Smooth muscle cell (in vitro differentiated cells): ENCODE measurements at regions not wholly inside any gene's neighbourhood (a gene's known extent, or its start where the extent isn't known, plus 50 kb on each side); places are given as distances from the start of the nearest gene placed in this dataset.

Experiments used
- DNase-seq: peaks from one replicate; lab custom pipeline; 2025; ENCODE audit not compliant: unreplicated experiment; lab: John Stamatoyannopoulos, UW
- H2AFZ ChIP-seq: fragments of 200-600 bp; sonication (generic); 2 replicates; pipeline ENCODE4 v1.6.0; 2016; ENCODE audit warnings: antibody characterized with exemption, low read depth, mild to moderate bottlenecking
- H3F3A ChIP-seq: fragments of 200-600 bp; sonication (generic); 2 replicates; pipeline ENCODE4 v1.6.0; 2017; ENCODE audit warnings: antibody characterized with exemption, low read depth
- H3K27ac ChIP-seq: fragments of 200-600 bp; sonication (generic); 2 replicates; pipeline ENCODE4 v1.5.1; 2016; ENCODE audit warnings: low read depth, mild to moderate bottlenecking
- H3K27me3 ChIP-seq: fragments of 200-600 bp; sonication (generic); 2 replicates; pipeline ENCODE4 v1.6.1; 2016; ENCODE audit warnings: low read depth, mild to moderate bottlenecking
- H3K36me3 ChIP-seq: fragments of 200-600 bp; sonication (generic); 2 replicates; pipeline ENCODE4 v1.5.1; 2016; ENCODE audit warnings: low read depth
- H3K4me1 ChIP-seq: fragments of 200-600 bp; sonication (generic); 2 replicates; pipeline ENCODE4 v1.5.1; 2016; ENCODE audit warnings: low read depth
- H3K4me2 ChIP-seq: fragments of 200-600 bp; sonication (generic); 2 replicates; pipeline ENCODE4 v1.6.0; 2016; ENCODE audit warnings: mild to moderate bottlenecking
- H3K4me3 ChIP-seq: fragments of 200-600 bp; sonication (generic); 2 replicates; pipeline ENCODE4 v1.5.1; 2016; ENCODE audit warnings: mild to moderate bottlenecking
- H3K79me2 ChIP-seq: fragments of 200-600 bp; sonication (generic); 2 replicates; pipeline ENCODE4 v1.6.0; 2016; ENCODE audit warnings: low read depth, mild to moderate bottlenecking
- H3K9ac ChIP-seq: fragments of 200-600 bp; sonication (generic); 2 replicates; pipeline ENCODE4 v1.6.0; 2016; ENCODE audit warnings: low read depth
- H3K9me3 ChIP-seq: fragments of 200-600 bp; sonication (generic); replicated peaks from 2 replicates; pipeline ENCODE4 v1.5.1; 2016; ENCODE audit warnings: low read depth
- H4K20me1 ChIP-seq: fragments of 200-600 bp; sonication (generic); 2 replicates; pipeline ENCODE4 v1.6.0; 2016; ENCODE audit warnings: low read depth
- CTCF ChIP-seq: fragments of 200-600 bp; sonication (generic); IDR thresholded peaks from 2 replicates; pipeline ENCODE4 v1.5.1; 2017; ENCODE audit warnings: borderline replicate concordance, mild to moderate bottlenecking, antibody characterized with exemption; ENCODE audit not compliant: insufficient read depth, poor library complexity, severe bottlenecking
- WGBS: methylation state at CpG from one replicate; pipeline ENCODE4 v1.1.7; 2016; ENCODE audit warnings: low lambda C conversion rate; 5-methylcytosine and 5-hydroxymethylcytosine counted together

DNA sequence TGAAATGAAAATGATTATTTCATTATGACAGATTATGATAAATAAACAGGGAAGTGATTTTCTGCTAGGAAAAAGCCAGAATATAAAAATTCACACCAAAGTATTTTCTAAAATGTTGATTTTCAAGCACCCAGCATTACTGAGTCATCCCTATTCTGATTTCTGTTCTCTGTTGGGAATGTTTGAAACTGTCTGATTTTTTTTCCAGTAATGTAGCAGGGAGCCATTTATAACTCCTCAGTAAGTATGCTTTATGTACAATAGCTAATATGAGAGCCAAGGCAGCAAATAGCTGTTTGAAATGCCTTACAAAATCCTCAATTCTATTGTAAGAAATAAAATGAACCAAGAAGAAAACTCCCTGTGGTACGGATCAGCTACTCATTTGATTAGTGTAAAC lies 471.7 kb upstream of the TYRP1 start:
- no peak for DNase-seq
- H3K9me3 ChIP-seq = no peaks in the 10 kb centered on the region
- H3K36me3 ChIP-seq = no peaks in the 10 kb centered on the region
- no peak overlapping the region for H3K4me3 ChIP-seq
- H3K27ac ChIP-seq = no peak overlapping the region
- no peak overlapping the region for H3K9ac ChIP-seq
- no peak for TF ChIP-seq CTCF
- no peaks in the 10 kb centered on the region for H3K27me3 ChIP-seq
- H3F3A ChIP-seq = no peaks in the 10 kb centered on the region
- no peaks in the 10 kb centered on the region for H3K4me1 ChIP-seq
- H3K79me2 ChIP-seq = no peaks in the 10 kb centered on the region
- H2AFZ ChIP-seq = peak overlapping the region; percentile 20
- H3K4me2 ChIP-seq = no peak overlapping the region
- 51% methylated on average over 1 of the region's 1 CpG for WGBS
- H4K20me1 ChIP-seq = no peaks in the 10 kb centered on the region

DNA sequence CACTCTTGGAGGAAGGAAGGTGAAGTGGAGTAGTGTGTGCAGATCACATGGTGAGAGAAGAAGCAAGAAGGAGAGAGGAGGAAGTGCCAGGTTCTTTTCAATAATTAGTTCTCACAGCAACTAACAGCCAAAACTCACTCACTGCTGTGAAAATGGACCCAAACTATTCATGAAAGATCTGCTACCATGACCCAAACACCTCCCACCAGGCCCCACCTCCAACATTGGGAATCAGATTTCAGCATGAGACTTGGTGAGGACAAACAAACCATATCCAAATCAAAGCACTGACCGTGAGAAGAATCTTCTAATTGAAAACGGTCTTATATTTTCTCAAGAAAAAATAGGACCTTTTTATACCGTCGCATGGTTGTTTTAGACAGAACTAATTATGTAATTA lies 468.7 kb upstream of the TYRP1 start:
- H3K79me2 ChIP-seq = no peaks in the 10 kb centered on the region
- H2AFZ ChIP-seq = peak overlapping the region; percentile 38
- H3K9me3 ChIP-seq = no peaks in the 10 kb centered on the region
- no peak overlapping the region for H3K4me3 ChIP-seq
- no peak for TF ChIP-seq CTCF
- H3K27me3 ChIP-seq = no peaks in the 10 kb centered on the region
- no peaks in the 10 kb centered on the region for H3F3A ChIP-seq
- DNase-seq = no peak
- H3K27ac ChIP-seq = no peak overlapping the region
- no peaks in the 10 kb centered on the region for H3K4me1 ChIP-seq
- no peak overlapping the region for H3K9ac ChIP-seq
- H3K4me2 ChIP-seq = no peak overlapping the region
- no peaks in the 10 kb centered on the region for H4K20me1 ChIP-seq
- H3K36me3 ChIP-seq = no peaks in the 10 kb centered on the region
- 77% methylated on average over 4 of the region's 4 CpGs for WGBS

DNA sequence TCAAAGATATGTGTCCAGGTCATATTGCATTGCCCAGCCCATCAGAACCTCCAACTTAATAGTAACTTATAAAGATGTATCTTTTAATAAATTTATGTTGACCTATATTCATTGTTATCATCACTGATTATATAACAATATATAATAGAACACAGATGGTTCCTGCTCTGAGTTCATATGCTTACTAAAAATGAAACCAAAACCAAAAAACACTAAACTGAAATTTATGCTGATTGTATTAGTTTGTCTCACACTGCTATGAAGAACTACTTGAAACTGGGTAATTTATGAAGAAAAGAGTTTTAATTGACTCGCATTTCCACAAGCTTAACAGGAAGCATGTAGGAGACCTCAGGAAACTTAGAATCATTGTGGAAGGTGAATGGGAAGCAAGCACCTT lies 462.5 kb upstream of the TYRP1 start:
- Histone ChIP-seq H3K4me3 (no peak overlapping the region), H3K4me1 (no peaks in the 10 kb centered on the region), H3F3A (no peaks in the 10 kb centered on the region), H3K27me3 (no peaks in the 10 kb centered on the region), H3K9ac (no peak overlapping the region), H3K4me2 (no peak overlapping the region), H2AFZ (no peak overlapping the region), H3K79me2 (no peaks in the 10 kb centered on the region), H3K9me3 (peaks cover 5% of the 10 kb centered on the region), H4K20me1 (no peaks in the 10 kb centered on the region), H3K36me3 (no peaks in the 10 kb centered on the region), H3K27ac (no peak overlapping the region)
- TF ChIP-seq CTCF = no peak
- WGBS = 89% methylated on average over 1 of the region's 1 CpG
- DNase-seq = no peak

- H4K20me1 ChIP-seq = no peaks in the 10 kb centered on the region
- H3K79me2 ChIP-seq = no peaks in the 10 kb centered on the region
- no peak overlapping the region for H3K4me2 ChIP-seq
- no peaks in the 10 kb centered on the region for H3K27me3 ChIP-seq
- H3K9me3 ChIP-seq = peaks cover 5% of the 10 kb centered on the region
- no peak overlapping the region for H3K27ac ChIP-seq
- H3K36me3 ChIP-seq = no peaks in the 10 kb centered on the region
- H3K4me1 ChIP-seq = no peaks in the 10 kb centered on the region
- H3K9ac ChIP-seq = no peak overlapping the region
- no peak overlapping the region for H3K4me3 ChIP-seq
- no peaks in the 10 kb centered on the region for H3F3A ChIP-seq
- H2AFZ ChIP-seq = no peak overlapping the region
- no peak for DNase-seq
- no peak for TF ChIP-seq CTCF
Measured at GRCh38 chr9:12231832-12232231, 461.4 kb upstream of the TYRP1 start.
